Naive B cell (primary cell): ENCODE measurements at regions not wholly inside any gene's neighbourhood (a gene's known extent, or its start where the extent isn't known, plus 50 kb on each side); places are given as distances from the start of the nearest gene placed in this dataset.

ENCODE experiments used
- ATAC-seq, 2 donors: fragments of 150-1000 bp; cut with Tn5 transposase; 2 replicates each; pipeline ENCODE4 v1.10.0; 2021; ENCODE audit warnings: low read depth in 2 of 2, mild to moderate bottlenecking in 2 of 2, moderate library complexity in 2 of 2
- DNase-seq: peaks from one replicate; pipeline ENCODE4 v3.0.0; 2022
- H3K27ac Mint-ChIP-seq, 6 donors: one replicate each; pipeline ENCODE4 v1.8.0; 2020 to 2022; ENCODE audit warnings: mild to moderate bottlenecking in 6 of 6, mixed read lengths in 6 of 6, moderate library complexity in 5 of 6, inconsistent platforms in 2 of 6
- H3K27me3 Mint-ChIP-seq, 3 donors: one replicate each; pipeline ENCODE4 v1.8.0; 2021 to 2022; ENCODE audit warnings: mixed read lengths in 3 of 3, mild to moderate bottlenecking in 1 of 3
- H3K36me3 Mint-ChIP-seq, 2 donors: one replicate each; pipeline ENCODE4 v1.8.0; 2020 to 2022; ENCODE audit warnings: mixed read lengths in 2 of 2, inconsistent platforms in 1 of 2, mild to moderate bottlenecking in 1 of 2
- H3K4me1 Mint-ChIP-seq, 3 donors: one replicate each; pipeline ENCODE4 v1.8.0; 2020 to 2022; ENCODE audit warnings: mixed read lengths in 3 of 3, inconsistent platforms in 1 of 3, mild to moderate bottlenecking in 1 of 3, moderate library complexity in 1 of 3
- H3K4me3 Mint-ChIP-seq, 8 donors: one replicate each; pipeline ENCODE4 v1.8.0; 2020 to 2022; ENCODE audit warnings: mild to moderate bottlenecking in 8 of 8, mixed read lengths in 8 of 8, moderate library complexity in 8 of 8, inconsistent platforms in 2 of 8
- H3K9me3 Mint-ChIP-seq, 7 donors: one replicate each; pipeline ENCODE4 v1.8.0; 2020 to 2022; ENCODE audit warnings: mixed read lengths in 7 of 7, mild to moderate bottlenecking in 5 of 7, inconsistent platforms in 2 of 7, moderate library complexity in 1 of 7

DNA sequence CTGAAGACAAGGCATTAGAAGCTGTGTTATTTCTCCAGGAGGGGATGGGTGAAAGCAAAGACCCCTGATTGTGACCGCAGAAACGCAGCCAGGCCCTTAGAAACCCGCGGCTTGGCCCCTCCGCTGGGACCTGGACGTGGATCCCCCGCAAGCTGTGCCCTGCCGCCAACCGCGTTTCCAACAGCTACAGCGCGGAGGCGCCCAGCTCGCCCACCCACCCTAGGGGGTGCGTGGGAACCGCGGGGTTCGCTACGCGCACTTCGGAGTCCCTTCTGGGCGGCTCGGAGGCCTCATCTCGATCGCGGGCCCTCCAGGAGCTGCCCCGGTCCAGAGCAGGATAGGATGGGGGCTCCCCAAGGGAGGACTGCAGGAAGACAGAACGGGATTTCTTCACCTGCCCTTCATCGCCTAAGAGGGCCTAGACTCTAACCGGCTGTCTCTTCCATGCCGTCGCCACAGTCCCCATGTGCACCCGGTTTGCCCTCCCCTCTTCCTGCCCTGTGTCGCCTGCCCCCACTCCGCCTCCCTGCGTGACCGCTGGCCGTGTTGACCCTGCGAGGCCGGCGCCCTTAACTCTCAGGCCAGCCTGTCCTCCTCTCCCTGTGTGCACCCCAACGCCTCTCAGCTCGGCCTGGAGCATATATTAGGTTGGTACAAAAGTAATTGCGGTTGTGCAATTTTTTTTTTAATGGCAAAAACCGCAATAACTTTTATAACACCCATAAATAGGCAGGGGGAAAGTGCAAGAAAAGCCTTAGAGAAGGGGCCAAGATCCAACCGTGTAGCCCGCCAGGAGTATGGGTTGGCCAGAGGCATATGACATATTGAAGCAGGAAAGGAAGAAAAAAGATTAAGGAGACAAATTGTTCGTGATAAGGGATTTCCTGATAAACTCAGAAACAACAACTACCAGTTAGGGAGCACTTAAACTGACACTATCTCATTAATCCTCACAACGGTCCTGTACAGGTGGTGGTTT is 68.1 kb upstream of the FREM1 start:
- H3K4me1 Mint-ChIP-seq, result no peaks in the 10 kb centered on the region
- H3K36me3 Mint-ChIP-seq, result no peaks in the 10 kb centered on the region
- ATAC-seq (no peak), DNase-seq (no peak)
- H3K9me3 Mint-ChIP-seq, result peaks cover 0 to 10% (median 3%) of the 10 kb centered on the region in 7 donors
- no peak overlapping the region for H3K4me3 Mint-ChIP-seq
- no peaks in the 10 kb centered on the region for H3K27me3 Mint-ChIP-seq
- H3K27ac Mint-ChIP-seq, result no peak overlapping the region

GRCh38 chr9:14967450-14968321 is 57.5 kb upstream of the FREM1 start:
- Mint-ChIP-seq H3K9me3 (peaks cover 0 to 14% (median 9%) of the 10 kb centered on the region in 7 donors), H3K4me3 (no peak overlapping the region), H3K27me3 (peaks cover 0 to 6% (median 5%) of the 10 kb centered on the region in 3 donors), H3K27ac (no peak overlapping the region), H3K4me1 (no peaks in the 10 kb centered on the region), H3K36me3 (no peaks in the 10 kb centered on the region)
- no peak for ATAC-seq
- DNase-seq, result no peak

DNA sequence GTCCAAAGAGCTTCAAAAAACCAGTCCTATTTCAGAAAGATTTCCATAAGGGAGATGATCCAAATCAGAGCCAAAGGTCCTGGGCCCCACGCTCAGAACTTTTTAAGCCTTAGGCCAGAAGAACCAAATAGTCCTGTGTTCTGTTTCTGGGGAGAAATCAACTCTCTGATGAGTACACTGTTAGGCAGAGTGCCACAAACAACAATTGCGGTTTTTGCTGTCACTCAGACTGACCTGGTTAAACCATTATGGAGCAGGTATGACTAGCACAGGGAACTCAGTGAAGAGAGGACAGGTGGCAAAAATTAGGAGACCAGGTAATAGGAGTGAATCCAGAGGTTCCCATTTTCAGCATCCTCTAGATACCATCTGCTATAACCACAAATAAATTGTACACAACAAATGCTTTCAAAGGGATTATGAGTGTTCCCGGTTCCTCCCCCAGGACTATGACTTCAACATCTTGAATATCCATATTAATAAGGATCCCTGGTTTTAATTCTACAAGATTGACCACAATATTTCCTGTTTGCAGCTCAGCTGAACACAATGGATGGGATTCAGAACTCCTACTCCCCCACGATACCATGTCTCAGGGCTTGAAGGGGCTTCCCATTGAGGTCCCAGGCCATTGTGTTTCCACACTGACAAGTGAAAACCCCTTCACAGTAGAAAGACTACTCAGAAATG is 52.1 kb upstream of the FREM1 start:
- no peak overlapping the region for H3K4me3 Mint-ChIP-seq
- H3K9me3 Mint-ChIP-seq, result peaks cover 0 to 9% (median 1%) of the 10 kb centered on the region in 7 donors

GRCh38 chr9:14961372-14962068 is 51.3 kb upstream of the FREM1 start:
- H3K36me3 Mint-ChIP-seq, result no peaks in the 10 kb centered on the region
- no peak overlapping the region for H3K27ac Mint-ChIP-seq
- no peaks in the 10 kb centered on the region for H3K4me1 Mint-ChIP-seq
- H3K27me3 Mint-ChIP-seq, result peaks cover 0 to 6% (median 0%) of the 10 kb centered on the region in 3 donors
- ATAC-seq, result no peak
- no peak for DNase-seq
- H3K4me3 Mint-ChIP-seq, result no peak overlapping the region
- H3K9me3 Mint-ChIP-seq, result peaks cover 0 to 11% (median 2%) of the 10 kb centered on the region in 7 donors

More for the DNA sequence above, 52.1 kb upstream of the FREM1 start:
- Mint-ChIP-seq H3K27ac (no peak overlapping the region), H3K27me3 (peaks cover 0 to 6% (median 4%) of the 10 kb centered on the region in 3 donors), H3K4me1 (no peaks in the 10 kb centered on the region), H3K36me3 (no peaks in the 10 kb centered on the region)
- DNase-seq (no peak), ATAC-seq (no peak)

DNA sequence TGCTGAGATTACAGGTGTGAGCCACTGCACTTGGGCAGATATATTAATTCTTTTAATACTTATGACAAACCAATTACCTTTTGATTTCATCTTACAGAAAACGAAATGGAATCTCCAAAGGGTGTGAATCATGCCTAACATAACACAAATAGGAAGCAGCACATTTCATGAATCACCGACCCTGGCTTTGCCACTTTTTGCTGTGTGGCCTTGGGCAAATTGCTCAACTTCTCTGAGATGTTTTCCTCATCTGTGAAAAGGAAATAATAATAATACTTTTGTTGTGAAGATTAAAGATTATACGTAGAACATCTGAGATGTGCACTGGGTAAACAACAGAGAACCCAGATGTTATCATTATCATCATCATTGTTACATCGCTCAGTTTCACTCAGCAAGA is 50.7 kb upstream of the FREM1 start:
- H3K4me1 Mint-ChIP-seq, result no peaks in the 10 kb centered on the region
- H3K9me3 Mint-ChIP-seq, result peaks cover 0 to 11% (median 2%) of the 10 kb centered on the region in 7 donors
- peaks cover 0 to 6% (median 0%) of the 10 kb centered on the region in 3 donors for H3K27me3 Mint-ChIP-seq
- no peak overlapping the region for H3K27ac Mint-ChIP-seq
- ATAC-seq (no peak), DNase-seq (no peak)
- no peaks in the 10 kb centered on the region for H3K36me3 Mint-ChIP-seq
- H3K4me3 Mint-ChIP-seq, result no peak overlapping the region
